HepG2 (cell line): ENCODE measurements at regions not wholly inside any gene's neighbourhood (a gene's known extent, or its start where the extent isn't known, plus 50 kb on each side); places are given as distances from the start of the nearest gene placed in this dataset.

ENCODE experiments used
- ATF7-NPFF ChIP-seq: sonication (generic); formaldehyde crosslinking; IDR thresholded peaks from 2 replicates; pipeline ENCODE4 v1.8.1; 2023; ENCODE audit warnings: mild to moderate bottlenecking, low read depth, missing genetic modification reagents, moderate library complexity
- FLYWCH1 ChIP-seq: sonication (generic); formaldehyde crosslinking; IDR thresholded peaks from 2 replicates; pipeline ENCODE4 v1.8.1; 2023; ENCODE audit warnings: mild to moderate bottlenecking, missing genetic modification reagents
- GFI1 ChIP-seq: sonication (generic); formaldehyde crosslinking; IDR thresholded peaks from 2 replicates; pipeline ENCODE4 v1.5.0; 2020; ENCODE audit warnings: missing genetic modification reagents, mild to moderate bottlenecking, borderline replicate concordance
- HDAC2 ChIP-seq: sonication (generic); formaldehyde crosslinking; IDR thresholded peaks from 2 replicates; pipeline ENCODE4 v1.4.0; 2020; ENCODE audit warnings: missing genetic modification reagents
- HNRNPL ChIP-seq: fragments of 200-400 bp; formaldehyde crosslinking; IDR thresholded peaks from 2 replicates; pipeline ENCODE4 v1.6.1; 2017; ENCODE audit warnings: mild to moderate bottlenecking, low read depth, low read length
- NFIC ChIP-seq: IDR thresholded peaks from 2 replicates; pipeline ENCODE4 v1.6.1; 2012; ENCODE audit warnings: mild to moderate bottlenecking, low read length, inconsistent platforms
- ZNF124 ChIP-seq: sonication (generic); formaldehyde crosslinking; IDR thresholded peaks from 2 replicates; pipeline ENCODE4 v1.4.0; 2020; ENCODE audit warnings: missing genetic modification reagents
- ZNF143 ChIP-seq: sonication (generic); formaldehyde crosslinking; IDR thresholded peaks from 2 replicates; pipeline ENCODE4 v1.4.0; 2020; ENCODE audit warnings: missing genetic modification reagents
- ZNF607 ChIP-seq: sonication (generic); formaldehyde crosslinking; IDR thresholded peaks from 2 replicates; pipeline ENCODE4 v1.5.1; 2020; ENCODE audit warnings: missing genetic modification reagents, mild to moderate bottlenecking, borderline replicate concordance
- ZNF713 ChIP-seq: sonication (generic); formaldehyde crosslinking; IDR thresholded peaks from 2 replicates; pipeline ENCODE4 v1.4.0; 2020; ENCODE audit warnings: mild to moderate bottlenecking, missing genetic modification reagents
- ZNF781 ChIP-seq: sonication (generic); formaldehyde crosslinking; IDR thresholded peaks from 2 replicates; pipeline ENCODE4 v1.5.1; 2020; ENCODE audit warnings: borderline replicate concordance, mild to moderate bottlenecking, missing genetic modification reagents; ENCODE audit errors: not compliant biosample characterization
- ZNF883 ChIP-seq: sonication (generic); formaldehyde crosslinking; IDR thresholded peaks from 2 replicates; pipeline ENCODE4 v1.5.1; 2020; ENCODE audit warnings: mild to moderate bottlenecking, missing genetic modification reagents; ENCODE audit errors: not compliant biosample characterization
- TF ChIP-seq, protein P1 (sequence below): sonication (generic); formaldehyde crosslinking; IDR thresholded peaks from 2 replicates; pipeline ENCODE4 v1.5.1; 2020; ENCODE audit warnings: mild to moderate bottlenecking, moderate library complexity, missing genetic modification reagents
- TF ChIP-seq, protein P2 (sequence below): IDR thresholded peaks from 2 replicates; pipeline ENCODE4 v1.6.1; 2016; ENCODE audit warnings: mild to moderate bottlenecking, missing biosample characterization, missing genetic modification reagents
- TF ChIP-seq, protein P3 (sequence below): sonication (generic); formaldehyde crosslinking; IDR thresholded peaks from 2 replicates; pipeline ENCODE4 v1.5.0; 2020; ENCODE audit warnings: missing genetic modification reagents, mild to moderate bottlenecking, borderline replicate concordance
- TF ChIP-seq, protein P4 (sequence below): sonication (generic); formaldehyde crosslinking; IDR thresholded peaks from 2 replicates; pipeline ENCODE4 v1.4.0; 2020; ENCODE audit warnings: missing genetic modification reagents, borderline replicate concordance
- TF ChIP-seq, protein P5 (sequence below): fragments of 450-650 bp; IDR thresholded peaks from 2 replicates; pipeline ENCODE4 v1.6.1; 2017; ENCODE audit warnings: mild to moderate bottlenecking

DNA sequence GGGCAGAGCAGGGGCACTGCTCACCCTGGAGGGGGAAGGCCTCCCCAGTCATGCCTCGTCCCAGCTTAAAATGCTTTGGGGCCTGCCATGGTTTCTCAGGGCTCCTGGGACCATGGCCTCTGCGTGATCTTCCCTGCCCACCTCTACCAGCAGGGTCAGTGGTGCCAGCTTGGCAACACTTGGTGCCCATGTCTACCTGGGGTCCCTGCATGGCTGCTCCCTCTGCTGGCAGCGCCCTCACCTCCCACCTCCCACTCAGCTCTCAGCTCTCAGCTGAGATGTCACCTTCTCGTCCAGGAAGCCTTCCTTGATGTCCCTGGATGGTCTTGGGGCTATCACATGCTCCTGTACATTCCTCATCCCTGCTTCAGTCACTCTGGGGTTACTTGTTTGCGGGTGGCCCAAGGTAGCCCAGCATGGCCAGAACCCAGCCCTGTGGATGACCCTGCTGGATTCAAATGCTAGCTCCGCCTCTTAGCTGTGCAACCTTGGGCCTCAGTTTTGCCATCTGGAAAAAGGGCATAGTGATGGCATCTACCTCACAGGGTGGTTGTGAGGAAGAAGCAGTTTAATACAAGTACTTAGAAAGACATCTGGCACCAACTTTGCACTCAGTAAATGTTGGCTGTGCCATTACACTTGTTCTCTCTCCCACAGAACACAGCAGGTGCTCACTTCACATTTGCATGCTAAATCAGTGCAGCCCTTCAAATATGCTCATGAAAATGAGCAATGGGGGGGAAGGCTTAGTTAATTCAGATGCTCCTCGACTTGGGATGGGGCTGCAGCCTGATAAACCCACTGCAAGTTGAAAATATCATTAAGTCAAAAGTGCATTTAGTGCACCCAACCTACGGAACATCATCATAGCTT, 53.5 kb upstream of the PTPN1 start (continued):
- TF ChIP-seq, protein P1, sequence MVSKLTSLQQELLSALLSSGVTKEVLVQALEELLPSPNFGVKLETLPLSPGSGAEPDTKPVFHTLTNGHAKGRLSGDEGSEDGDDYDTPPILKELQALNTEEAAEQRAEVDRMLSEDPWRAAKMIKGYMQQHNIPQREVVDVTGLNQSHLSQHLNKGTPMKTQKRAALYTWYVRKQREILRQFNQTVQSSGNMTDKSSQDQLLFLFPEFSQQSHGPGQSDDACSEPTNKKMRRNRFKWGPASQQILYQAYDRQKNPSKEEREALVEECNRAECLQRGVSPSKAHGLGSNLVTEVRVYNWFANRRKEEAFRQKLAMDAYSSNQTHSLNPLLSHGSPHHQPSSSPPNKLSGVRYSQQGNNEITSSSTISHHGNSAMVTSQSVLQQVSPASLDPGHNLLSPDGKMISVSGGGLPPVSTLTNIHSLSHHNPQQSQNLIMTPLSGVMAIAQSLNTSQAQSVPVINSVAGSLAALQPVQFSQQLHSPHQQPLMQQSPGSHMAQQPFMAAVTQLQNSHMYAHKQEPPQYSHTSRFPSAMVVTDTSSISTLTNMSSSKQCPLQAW (CRISPR knock-in tag) = peak; percentile 14; the same call in 1 of the 2 replicates
- TF ChIP-seq NFIC = no peak
- peak; percentile 42 for TF ChIP-seq ZNF781 (CRISPR knock-in tag)
- peak; percentile 39; the same call in 1 of the 2 replicates for TF ChIP-seq GFI1 (CRISPR knock-in tag)
- no peak; the same call in 1 of the 2 replicates for TF ChIP-seq ZNF124 (CRISPR knock-in tag)
- TF ChIP-seq ZNF607 = peak; percentile 14; the same call in 1 of the 2 replicates
- TF ChIP-seq ZNF143 (CRISPR knock-in tag) = no peak
- TF ChIP-seq, protein P2, sequence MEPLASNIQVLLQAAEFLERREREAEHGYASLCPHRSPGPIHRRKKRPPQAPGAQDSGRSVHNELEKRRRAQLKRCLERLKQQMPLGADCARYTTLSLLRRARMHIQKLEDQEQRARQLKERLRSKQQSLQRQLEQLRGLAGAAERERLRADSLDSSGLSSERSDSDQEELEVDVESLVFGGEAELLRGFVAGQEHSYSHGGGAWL = peak; percentile 26; the same call in 1 of the 2 replicates
- TF ChIP-seq, protein P3, sequence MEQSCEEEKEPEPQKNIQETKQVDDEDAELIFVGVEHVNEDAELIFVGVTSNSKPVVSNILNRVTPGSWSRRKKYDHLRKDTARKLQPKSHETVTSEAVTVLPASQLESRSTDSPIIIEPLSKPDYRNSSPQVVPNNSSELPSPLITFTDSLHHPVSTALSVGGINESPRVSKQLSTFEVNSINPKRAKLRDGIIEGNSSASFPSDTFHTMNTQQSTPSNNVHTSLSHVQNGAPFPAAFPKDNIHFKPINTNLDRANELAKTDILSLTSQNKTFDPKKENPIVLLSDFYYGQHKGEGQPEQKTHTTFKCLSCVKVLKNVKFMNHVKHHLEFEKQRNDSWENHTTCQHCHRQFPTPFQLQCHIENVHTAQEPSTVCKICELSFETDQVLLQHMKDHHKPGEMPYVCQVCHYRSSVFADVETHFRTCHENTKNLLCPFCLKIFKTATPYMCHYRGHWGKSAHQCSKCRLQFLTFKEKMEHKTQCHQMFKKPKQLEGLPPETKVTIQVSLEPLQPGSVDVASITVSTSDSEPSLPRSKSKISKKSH = no peak; the same call in 1 of the 2 replicates
- TF ChIP-seq, protein P4, sequence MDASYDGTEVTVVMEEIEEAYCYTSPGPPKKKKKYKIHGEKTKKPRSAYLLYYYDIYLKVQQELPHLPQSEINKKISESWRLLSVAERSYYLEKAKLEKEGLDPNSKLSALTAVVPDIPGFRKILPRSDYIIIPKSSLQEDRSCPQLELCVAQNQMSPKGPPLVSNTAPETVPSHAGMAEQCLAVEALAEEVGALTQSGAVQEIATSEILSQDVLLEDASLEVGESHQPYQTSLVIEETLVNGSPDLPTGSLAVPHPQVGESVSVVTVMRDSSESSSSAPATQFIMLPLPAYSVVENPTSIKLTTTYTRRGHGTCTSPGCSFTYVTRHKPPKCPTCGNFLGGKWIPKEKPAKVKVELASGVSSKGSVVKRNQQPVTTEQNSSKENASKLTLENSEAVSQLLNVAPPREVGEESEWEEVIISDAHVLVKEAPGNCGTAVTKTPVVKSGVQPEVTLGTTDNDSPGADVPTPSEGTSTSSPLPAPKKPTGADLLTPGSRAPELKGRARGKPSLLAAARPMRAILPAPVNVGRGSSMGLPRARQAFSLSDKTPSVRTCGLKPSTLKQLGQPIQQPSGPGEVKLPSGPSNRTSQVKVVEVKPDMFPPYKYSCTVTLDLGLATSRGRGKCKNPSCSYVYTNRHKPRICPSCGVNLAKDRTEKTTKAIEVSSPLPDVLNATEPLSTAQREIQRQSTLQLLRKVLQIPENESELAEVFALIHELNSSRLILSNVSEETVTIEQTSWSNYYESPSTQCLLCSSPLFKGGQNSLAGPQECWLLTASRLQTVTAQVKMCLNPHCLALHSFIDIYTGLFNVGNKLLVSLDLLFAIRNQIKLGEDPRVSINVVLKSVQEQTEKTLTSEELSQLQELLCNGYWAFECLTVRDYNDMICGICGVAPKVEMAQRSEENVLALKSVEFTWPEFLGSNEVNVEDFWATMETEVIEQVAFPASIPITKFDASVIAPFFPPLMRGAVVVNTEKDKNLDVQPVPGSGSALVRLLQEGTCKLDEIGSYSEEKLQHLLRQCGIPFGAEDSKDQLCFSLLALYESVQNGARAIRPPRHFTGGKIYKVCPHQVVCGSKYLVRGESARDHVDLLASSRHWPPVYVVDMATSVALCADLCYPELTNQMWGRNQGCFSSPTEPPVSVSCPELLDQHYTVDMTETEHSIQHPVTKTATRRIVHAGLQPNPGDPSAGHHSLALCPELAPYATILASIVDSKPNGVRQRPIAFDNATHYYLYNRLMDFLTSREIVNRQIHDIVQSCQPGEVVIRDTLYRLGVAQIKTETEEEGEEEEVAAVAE (CRISPR knock-in tag) = no peak
- peak; percentile 72 for TF ChIP-seq HDAC2 (CRISPR knock-in tag)
- no peak for TF ChIP-seq FLYWCH1
- TF ChIP-seq HNRNPL = peak; percentile 100
- TF ChIP-seq ZNF883 (CRISPR knock-in tag) = peak; percentile 12
- TF ChIP-seq, protein P5, sequence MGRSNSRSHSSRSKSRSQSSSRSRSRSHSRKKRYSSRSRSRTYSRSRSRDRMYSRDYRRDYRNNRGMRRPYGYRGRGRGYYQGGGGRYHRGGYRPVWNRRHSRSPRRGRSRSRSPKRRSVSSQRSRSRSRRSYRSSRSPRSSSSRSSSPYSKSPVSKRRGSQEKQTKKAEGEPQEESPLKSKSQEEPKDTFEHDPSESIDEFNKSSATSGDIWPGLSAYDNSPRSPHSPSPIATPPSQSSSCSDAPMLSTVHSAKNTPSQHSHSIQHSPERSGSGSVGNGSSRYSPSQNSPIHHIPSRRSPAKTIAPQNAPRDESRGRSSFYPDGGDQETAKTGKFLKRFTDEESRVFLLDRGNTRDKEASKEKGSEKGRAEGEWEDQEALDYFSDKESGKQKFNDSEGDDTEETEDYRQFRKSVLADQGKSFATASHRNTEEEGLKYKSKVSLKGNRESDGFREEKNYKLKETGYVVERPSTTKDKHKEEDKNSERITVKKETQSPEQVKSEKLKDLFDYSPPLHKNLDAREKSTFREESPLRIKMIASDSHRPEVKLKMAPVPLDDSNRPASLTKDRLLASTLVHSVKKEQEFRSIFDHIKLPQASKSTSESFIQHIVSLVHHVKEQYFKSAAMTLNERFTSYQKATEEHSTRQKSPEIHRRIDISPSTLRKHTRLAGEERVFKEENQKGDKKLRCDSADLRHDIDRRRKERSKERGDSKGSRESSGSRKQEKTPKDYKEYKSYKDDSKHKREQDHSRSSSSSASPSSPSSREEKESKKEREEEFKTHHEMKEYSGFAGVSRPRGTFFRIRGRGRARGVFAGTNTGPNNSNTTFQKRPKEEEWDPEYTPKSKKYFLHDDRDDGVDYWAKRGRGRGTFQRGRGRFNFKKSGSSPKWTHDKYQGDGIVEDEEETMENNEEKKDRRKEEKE = no peak
- no peak for TF ChIP-seq ZNF713
- 0 out of 2 replicates have a peak, but pooled peaks have one; percentile 42 for TF ChIP-seq ATF7-NPFF (CRISPR knock-in tag)
